ENCODE measurements at regions not wholly inside any gene's neighbourhood (a gene's known extent, or its start where the extent isn't known, plus 50 kb on each side); places are given as distances from the start of the nearest gene placed in this dataset.

DNA sequence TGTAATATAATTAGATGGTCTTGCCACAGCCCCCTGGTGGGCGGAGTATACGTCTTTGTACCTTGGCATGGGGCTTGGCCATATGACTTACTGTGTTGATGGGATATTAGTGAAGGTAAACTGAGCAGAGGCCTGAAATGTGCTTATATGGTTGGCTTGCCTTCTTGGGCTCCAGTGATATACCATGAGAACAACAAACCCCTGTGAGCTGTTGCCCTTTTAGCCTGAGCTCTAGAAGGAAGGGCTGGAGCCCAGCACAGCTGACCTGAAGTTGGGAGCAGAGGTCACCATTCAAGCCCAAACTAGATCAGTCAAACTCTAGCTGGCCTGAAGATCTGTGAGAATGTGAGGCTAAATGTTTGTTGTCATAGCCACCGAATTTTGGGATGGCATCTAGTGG, 75.2 kb upstream of the CD302 start:
- no peak overlapping the region; the same call in 1 of the 2 replicates for H3K27ac Mint-ChIP-seq
- no peak overlapping the region for H3K4me3 Mint-ChIP-seq
- ChIA-PET POLR2A (no interaction called here), CTCF (no interaction called here)
- no peaks in the 10 kb centered on the region for H3K4me1 Mint-ChIP-seq
- no peaks in the 10 kb centered on the region for H3K27me3 Mint-ChIP-seq (ENCODE audit: low read depth)
- no peaks in the 10 kb centered on the region for H3K36me3 Mint-ChIP-seq
- TF ChIP-seq USF1 (CRISPR knock-in tag; IDR thresholded peaks at IDR 0.05) (no peak), ZNF416 (CRISPR knock-in tag; IDR thresholded peaks at IDR 0.05) (no peak), GABPB1 (CRISPR knock-in tag; IDR thresholded peaks at IDR 0.05) (no peak), E2F1 (CRISPR knock-in tag; IDR thresholded peaks at IDR 0.05) (no peak), JUN (CRISPR knock-in tag; IDR thresholded peaks at IDR 0.05) (no peak), USF2 (CRISPR knock-in tag; IDR thresholded peaks at IDR 0.05) (no peak), ERG (CRISPR knock-in tag; IDR thresholded peaks at IDR 0.05) (no peak), FOXK1 (CRISPR knock-in tag; IDR thresholded peaks at IDR 0.05) (no peak), FOXP1 (CRISPR knock-in tag; IDR thresholded peaks at IDR 0.05; ENCODE audit: borderline replicate concordance) (no peak), GTF2I (CRISPR knock-in tag; conservative IDR thresholded peaks at IDR 0.05) (no peak), ZNF671 (CRISPR knock-in tag; IDR thresholded peaks at IDR 0.05) (no peak), TP53 (CRISPR knock-in tag; IDR thresholded peaks at IDR 0.05) (no peak), KAT7 (CRISPR knock-in tag; IDR thresholded peaks at IDR 0.05; ENCODE audit: borderline replicate concordance) (no peak)
- TF ChIP-seq, protein P1, sequence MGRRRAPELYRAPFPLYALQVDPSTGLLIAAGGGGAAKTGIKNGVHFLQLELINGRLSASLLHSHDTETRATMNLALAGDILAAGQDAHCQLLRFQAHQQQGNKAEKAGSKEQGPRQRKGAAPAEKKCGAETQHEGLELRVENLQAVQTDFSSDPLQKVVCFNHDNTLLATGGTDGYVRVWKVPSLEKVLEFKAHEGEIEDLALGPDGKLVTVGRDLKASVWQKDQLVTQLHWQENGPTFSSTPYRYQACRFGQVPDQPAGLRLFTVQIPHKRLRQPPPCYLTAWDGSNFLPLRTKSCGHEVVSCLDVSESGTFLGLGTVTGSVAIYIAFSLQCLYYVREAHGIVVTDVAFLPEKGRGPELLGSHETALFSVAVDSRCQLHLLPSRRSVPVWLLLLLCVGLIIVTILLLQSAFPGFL (CRISPR knock-in tag; IDR thresholded peaks at IDR 0.05; ENCODE audit: borderline replicate concordance), result no peak
- TF ChIP-seq, protein P2, sequence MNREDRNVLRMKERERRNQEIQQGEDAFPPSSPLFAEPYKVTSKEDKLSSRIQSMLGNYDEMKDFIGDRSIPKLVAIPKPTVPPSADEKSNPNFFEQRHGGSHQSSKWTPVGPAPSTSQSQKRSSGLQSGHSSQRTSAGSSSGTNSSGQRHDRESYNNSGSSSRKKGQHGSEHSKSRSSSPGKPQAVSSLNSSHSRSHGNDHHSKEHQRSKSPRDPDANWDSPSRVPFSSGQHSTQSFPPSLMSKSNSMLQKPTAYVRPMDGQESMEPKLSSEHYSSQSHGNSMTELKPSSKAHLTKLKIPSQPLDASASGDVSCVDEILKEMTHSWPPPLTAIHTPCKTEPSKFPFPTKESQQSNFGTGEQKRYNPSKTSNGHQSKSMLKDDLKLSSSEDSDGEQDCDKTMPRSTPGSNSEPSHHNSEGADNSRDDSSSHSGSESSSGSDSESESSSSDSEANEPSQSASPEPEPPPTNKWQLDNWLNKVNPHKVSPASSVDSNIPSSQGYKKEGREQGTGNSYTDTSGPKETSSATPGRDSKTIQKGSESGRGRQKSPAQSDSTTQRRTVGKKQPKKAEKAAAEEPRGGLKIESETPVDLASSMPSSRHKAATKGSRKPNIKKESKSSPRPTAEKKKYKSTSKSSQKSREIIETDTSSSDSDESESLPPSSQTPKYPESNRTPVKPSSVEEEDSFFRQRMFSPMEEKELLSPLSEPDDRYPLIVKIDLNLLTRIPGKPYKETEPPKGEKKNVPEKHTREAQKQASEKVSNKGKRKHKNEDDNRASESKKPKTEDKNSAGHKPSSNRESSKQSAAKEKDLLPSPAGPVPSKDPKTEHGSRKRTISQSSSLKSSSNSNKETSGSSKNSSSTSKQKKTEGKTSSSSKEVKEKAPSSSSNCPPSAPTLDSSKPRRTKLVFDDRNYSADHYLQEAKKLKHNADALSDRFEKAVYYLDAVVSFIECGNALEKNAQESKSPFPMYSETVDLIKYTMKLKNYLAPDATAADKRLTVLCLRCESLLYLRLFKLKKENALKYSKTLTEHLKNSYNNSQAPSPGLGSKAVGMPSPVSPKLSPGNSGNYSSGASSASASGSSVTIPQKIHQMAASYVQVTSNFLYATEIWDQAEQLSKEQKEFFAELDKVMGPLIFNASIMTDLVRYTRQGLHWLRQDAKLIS (CRISPR knock-in tag; IDR thresholded peaks at IDR 0.05; ENCODE audit: borderline replicate concordance), result no peak
- TF ChIP-seq, protein P3, sequence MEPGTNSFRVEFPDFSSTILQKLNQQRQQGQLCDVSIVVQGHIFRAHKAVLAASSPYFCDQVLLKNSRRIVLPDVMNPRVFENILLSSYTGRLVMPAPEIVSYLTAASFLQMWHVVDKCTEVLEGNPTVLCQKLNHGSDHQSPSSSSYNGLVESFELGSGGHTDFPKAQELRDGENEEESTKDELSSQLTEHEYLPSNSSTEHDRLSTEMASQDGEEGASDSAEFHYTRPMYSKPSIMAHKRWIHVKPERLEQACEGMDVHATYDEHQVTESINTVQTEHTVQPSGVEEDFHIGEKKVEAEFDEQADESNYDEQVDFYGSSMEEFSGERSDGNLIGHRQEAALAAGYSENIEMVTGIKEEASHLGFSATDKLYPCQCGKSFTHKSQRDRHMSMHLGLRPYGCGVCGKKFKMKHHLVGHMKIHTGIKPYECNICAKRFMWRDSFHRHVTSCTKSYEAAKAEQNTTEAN (CRISPR knock-in tag; IDR thresholded peaks at IDR 0.05), result no peak
- TF ChIP-seq, protein P4, sequence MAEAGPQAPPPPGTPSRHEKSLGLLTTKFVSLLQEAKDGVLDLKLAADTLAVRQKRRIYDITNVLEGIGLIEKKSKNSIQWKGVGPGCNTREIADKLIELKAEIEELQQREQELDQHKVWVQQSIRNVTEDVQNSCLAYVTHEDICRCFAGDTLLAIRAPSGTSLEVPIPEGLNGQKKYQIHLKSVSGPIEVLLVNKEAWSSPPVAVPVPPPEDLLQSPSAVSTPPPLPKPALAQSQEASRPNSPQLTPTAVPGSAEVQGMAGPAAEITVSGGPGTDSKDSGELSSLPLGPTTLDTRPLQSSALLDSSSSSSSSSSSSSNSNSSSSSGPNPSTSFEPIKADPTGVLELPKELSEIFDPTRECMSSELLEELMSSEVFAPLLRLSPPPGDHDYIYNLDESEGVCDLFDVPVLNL (CRISPR knock-in tag; IDR thresholded peaks at IDR 0.05; ENCODE audit: borderline replicate concordance, low read depth), result no peak
- TF ChIP-seq, protein P5, sequence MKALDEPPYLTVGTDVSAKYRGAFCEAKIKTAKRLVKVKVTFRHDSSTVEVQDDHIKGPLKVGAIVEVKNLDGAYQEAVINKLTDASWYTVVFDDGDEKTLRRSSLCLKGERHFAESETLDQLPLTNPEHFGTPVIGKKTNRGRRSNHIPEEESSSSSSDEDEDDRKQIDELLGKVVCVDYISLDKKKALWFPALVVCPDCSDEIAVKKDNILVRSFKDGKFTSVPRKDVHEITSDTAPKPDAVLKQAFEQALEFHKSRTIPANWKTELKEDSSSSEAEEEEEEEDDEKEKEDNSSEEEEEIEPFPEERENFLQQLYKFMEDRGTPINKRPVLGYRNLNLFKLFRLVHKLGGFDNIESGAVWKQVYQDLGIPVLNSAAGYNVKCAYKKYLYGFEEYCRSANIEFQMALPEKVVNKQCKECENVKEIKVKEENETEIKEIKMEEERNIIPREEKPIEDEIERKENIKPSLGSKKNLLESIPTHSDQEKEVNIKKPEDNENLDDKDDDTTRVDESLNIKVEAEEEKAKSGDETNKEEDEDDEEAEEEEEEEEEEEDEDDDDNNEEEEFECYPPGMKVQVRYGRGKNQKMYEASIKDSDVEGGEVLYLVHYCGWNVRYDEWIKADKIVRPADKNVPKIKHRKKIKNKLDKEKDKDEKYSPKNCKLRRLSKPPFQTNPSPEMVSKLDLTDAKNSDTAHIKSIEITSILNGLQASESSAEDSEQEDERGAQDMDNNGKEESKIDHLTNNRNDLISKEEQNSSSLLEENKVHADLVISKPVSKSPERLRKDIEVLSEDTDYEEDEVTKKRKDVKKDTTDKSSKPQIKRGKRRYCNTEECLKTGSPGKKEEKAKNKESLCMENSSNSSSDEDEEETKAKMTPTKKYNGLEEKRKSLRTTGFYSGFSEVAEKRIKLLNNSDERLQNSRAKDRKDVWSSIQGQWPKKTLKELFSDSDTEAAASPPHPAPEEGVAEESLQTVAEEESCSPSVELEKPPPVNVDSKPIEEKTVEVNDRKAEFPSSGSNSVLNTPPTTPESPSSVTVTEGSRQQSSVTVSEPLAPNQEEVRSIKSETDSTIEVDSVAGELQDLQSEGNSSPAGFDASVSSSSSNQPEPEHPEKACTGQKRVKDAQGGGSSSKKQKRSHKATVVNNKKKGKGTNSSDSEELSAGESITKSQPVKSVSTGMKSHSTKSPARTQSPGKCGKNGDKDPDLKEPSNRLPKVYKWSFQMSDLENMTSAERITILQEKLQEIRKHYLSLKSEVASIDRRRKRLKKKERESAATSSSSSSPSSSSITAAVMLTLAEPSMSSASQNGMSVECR (CRISPR knock-in tag; IDR thresholded peaks at IDR 0.05; ENCODE audit: borderline replicate concordance), result no peak
- peak; percentile 62 for ATAC-seq
- DNase-seq (ENCODE audit: low spot score), result no peak
- H3K9me3 Mint-ChIP-seq, result no peaks in the 10 kb centered on the region
